Prostate gland (tissue), 2 donors: ENCODE measurements at regions not wholly inside any gene's neighbourhood (a gene's known extent, or its start where the extent isn't known, plus 50 kb on each side); places are given as distances from the start of the nearest gene placed in this dataset.

ENCODE experiments used
- DNase-seq: peaks from one replicate; pipeline ENCODE4 v3.0.0-alpha.2; 2019; ENCODE audit warnings: low spot score
- H3K27ac ChIP-seq, 2 donors: fragments of 200-600 bp; sonication (generic); 2 replicates each; pipeline ENCODE4 v1.5.1; 2017 to 2019
- H3K27me3 ChIP-seq: fragments of 200-600 bp; sonication (generic); replicated peaks from 2 replicates; pipeline ENCODE4 v1.5.1; 2019; ENCODE audit not compliant: insufficient read depth
- H3K36me3 ChIP-seq, 2 donors: fragments of 200-600 bp; sonication (generic); 1 replicate in 1 of 2; 2 replicates in 1 of 2; pipeline versions ENCODE4 v1.5.1 to v1.8.1; 2017 to 2019
- H3K4me1 ChIP-seq: fragments of 200-600 bp; sonication (generic); replicated peaks from 2 replicates; pipeline ENCODE4 v1.5.1; 2019
- H3K4me3 ChIP-seq, 2 donors: fragments of 200-600 bp; sonication (generic); 2 replicates each; pipeline ENCODE4 v1.5.1; 2017 to 2019
- H3K9me3 ChIP-seq: fragments of 200-600 bp; sonication (generic); 2 replicates; pipeline ENCODE4 v1.5.1; 2017
- CTCF ChIP-seq, 4 experiments: fragments of 200-600 bp in 2 of 4; fragments of 450-650 bp in 2 of 4; sonication (generic) in 2 of 4; IDR thresholded peaks; 1 replicate in 3 of 4; 2 replicates in 1 of 4; pipeline ENCODE4 v1.5.1; 2016 to 2019; ENCODE audit warnings: antibody characterized with exemption in 4 of 4, mild to moderate bottlenecking in 2 of 4, moderate library complexity in 2 of 4
- POLR2A ChIP-seq: fragments of 450-650 bp; IDR thresholded peaks from one replicate; pipeline ENCODE4 v1.6.1; 2016; ENCODE audit warnings: antibody characterized with exemption, mild to moderate bottlenecking
- POLR2AphosphoS5 ChIP-seq: sonication (generic); formaldehyde crosslinking; IDR thresholded peaks from one replicate; pipeline ENCODE4 v1.6.1; 2017; ENCODE audit warnings: antibody characterized with exemption
- WGBS: methylation state at CpG from one replicate; pipeline ENCODE4 v1.1.5; 2018; 5-methylcytosine and 5-hydroxymethylcytosine counted together
- intact Hi-C: fragments of 100-400 bp; cut with DNase I; formaldehyde crosslinking; loops from one replicate; pipeline ENCODE4 v1.14.2; 2022

GRCh38 chr4:141335166-141335565 is 114.5 kb downstream of the ZNF330 start:
- Histone ChIP-seq H3K9me3 (no peaks in the 10 kb centered on the region), H3K4me1 (no peaks in the 10 kb centered on the region), H3K27me3 (no peaks in the 10 kb centered on the region), H3K4me3 (no peak overlapping the region), H3K36me3 (no peaks in the 10 kb centered on the region), H3K27ac (no peak overlapping the region)
- intact Hi-C loops = no loop called here
- WGBS = 92% methylated on average over 1 of the region's 1 CpG
- no peak for DNase-seq
- no peak for TF ChIP-seq POLR2A
- no peak for TF ChIP-seq CTCF (IDR thresholded peaks at IDR 0.05)
- TF ChIP-seq POLR2AphosphoS5 = no peak

DNA sequence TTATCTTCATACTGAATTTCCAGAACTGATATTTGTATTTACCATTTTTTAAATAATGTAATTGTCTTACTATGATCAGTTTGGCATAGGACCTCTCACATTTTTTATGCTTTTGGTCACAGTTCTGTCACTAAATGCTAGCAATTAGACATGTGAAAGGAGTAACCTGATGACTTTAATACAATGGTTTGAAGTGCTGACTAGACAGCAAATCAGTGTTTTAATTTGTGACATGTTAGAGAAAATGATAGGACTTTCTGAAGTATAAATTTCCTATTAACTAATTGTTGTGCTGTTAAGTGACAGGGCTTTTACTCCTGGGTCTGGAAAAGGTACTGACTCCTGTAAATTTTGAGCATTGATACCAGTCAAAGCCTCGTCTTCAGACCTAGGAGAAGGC is 117.5 kb downstream of the ZNF330 start:
- Histone ChIP-seq H3K27me3 (no peaks in the 10 kb centered on the region), H3K27ac (no peak overlapping the region), H3K9me3 (no peaks in the 10 kb centered on the region), H3K36me3 (no peaks in the 10 kb centered on the region), H3K4me3 (no peak overlapping the region), H3K4me1 (no peaks in the 10 kb centered on the region)
- TF ChIP-seq POLR2AphosphoS5 (no peak), CTCF (IDR thresholded peaks at IDR 0.05) (no peak), POLR2A (no peak)
- intact Hi-C loops = no loop called here
- no peak for DNase-seq
- 91% methylated on average over 1 of the region's 1 CpG for WGBS

DNA sequence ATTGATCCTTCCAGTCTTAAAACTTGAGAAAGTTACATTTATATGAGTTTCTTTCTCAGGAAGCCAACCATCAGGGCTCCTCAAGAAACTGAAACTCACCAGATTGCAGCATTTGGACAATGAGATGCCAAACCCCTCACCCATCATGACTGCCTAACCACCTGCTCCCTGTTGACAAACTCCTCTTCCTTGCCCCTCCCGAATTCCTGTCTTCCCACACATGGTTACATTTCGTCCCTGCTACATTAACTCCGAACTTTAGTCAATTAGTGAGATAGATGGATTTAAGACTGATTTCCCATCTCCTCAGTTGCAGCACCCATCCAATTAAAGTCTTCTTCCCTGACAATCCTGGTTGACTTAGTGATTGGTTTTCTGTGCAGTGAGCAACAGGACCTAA is 118.7 kb downstream of the ZNF330 start:
- no peaks in the 10 kb centered on the region for H3K27me3 ChIP-seq
- H3K4me1 ChIP-seq = no peaks in the 10 kb centered on the region
- H3K27ac ChIP-seq = no peak overlapping the region
- DNase-seq = no peak
- intact Hi-C loops = no loop called here
- TF ChIP-seq POLR2A = no peak
- no peak for TF ChIP-seq CTCF (IDR thresholded peaks at IDR 0.05)
- TF ChIP-seq POLR2AphosphoS5 = no peak
- H3K4me3 ChIP-seq = no peak overlapping the region
- no peaks in the 10 kb centered on the region for H3K36me3 ChIP-seq
- whole genome bisulfite sequencing = 87% methylated on average over 3 of the region's 3 CpGs
- H3K9me3 ChIP-seq = no peaks in the 10 kb centered on the region

GRCh38 chr4:141339966-141340365 is 119.3 kb downstream of the ZNF330 start:
- no peaks in the 10 kb centered on the region for H3K36me3 ChIP-seq
- no peaks in the 10 kb centered on the region for H3K27me3 ChIP-seq
- intact Hi-C loops = loop anchor here (10.0 kb wide), 2 partner anchors 315 to 375 kb away; no protein-coding TSS in a partner anchor
- H3K27ac ChIP-seq = no peak overlapping the region
- H3K4me1 ChIP-seq = no peaks in the 10 kb centered on the region
- no peak for DNase-seq
- TF ChIP-seq CTCF (IDR thresholded peaks at IDR 0.05) = no peak
- TF ChIP-seq POLR2A = no peak
- TF ChIP-seq POLR2AphosphoS5 = no peak
- H3K9me3 ChIP-seq = no peaks in the 10 kb centered on the region
- no peak overlapping the region for H3K4me3 ChIP-seq

GRCh38 chr4:141340458-141340857 is 119.8 kb downstream of the ZNF330 start:
- WGBS = 86% methylated on average over 2 of the region's 2 CpGs
- TF ChIP-seq CTCF (IDR thresholded peaks at IDR 0.05) = no peak
- no peak for TF ChIP-seq POLR2AphosphoS5
- TF ChIP-seq POLR2A = no peak
- no peaks in the 10 kb centered on the region for H3K27me3 ChIP-seq
- no peaks in the 10 kb centered on the region for H3K36me3 ChIP-seq
- DNase-seq = no peak
- no peaks in the 10 kb centered on the region for H3K9me3 ChIP-seq
- H3K4me3 ChIP-seq = no peak overlapping the region
- intact Hi-C loops = loop anchor here (10.0 kb wide), 2 partner anchors 314 to 374 kb away; no protein-coding TSS in a partner anchor
- no peaks in the 10 kb centered on the region for H3K4me1 ChIP-seq
- H3K27ac ChIP-seq = no peak overlapping the region
